GM10266 (cell line): ENCODE measurements at regions not wholly inside any gene's neighbourhood (a gene's known extent, or its start where the extent isn't known, plus 50 kb on each side); places are given as distances from the start of the nearest gene placed in this dataset.

ENCODE experiments used
- DNase-seq: peaks from one replicate; pipeline ENCODE4 v3.0.0; 2012; ENCODE audit errors: extremely low spot score
- TF ChIP-seq, protein P1 (sequence below): IDR thresholded peaks from 2 replicates; pipeline ENCODE4 v1.5.1; 2012; ENCODE audit warnings: mild to moderate bottlenecking, low read depth; ENCODE audit not compliant: control insufficient read depth, insufficient read depth; ENCODE audit errors: missing control alignments

DNA sequence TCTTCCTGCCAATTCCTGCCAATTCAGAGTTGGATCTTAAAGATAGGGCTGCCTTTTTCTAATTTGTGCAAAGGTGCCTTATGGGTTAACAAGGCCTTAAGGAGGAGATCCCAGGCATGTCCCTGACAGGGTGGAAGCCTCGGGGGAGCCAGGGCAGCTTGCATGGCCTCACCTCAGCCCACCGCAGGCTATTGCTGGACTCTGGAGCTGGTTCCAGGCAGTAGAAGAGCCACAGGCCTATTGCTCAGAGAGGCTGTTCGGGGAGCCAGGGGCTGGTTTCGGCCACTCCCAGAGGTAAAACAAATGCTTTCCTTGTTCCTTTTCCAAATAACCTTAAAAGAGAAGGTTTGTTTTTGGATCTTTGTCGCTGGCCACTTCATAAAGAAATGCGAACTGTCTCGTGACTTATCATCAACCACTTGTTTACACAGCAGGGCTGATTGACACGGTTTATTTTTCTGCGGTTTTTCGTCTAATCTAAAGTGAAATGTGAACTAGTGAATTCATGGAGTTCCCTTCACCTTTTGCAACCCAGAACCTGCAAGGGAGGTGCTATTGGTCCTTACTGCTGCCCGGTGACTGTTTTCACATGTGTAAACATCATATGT is 108.6 kb downstream of the APOB start:
- TF ChIP-seq, protein P1, sequence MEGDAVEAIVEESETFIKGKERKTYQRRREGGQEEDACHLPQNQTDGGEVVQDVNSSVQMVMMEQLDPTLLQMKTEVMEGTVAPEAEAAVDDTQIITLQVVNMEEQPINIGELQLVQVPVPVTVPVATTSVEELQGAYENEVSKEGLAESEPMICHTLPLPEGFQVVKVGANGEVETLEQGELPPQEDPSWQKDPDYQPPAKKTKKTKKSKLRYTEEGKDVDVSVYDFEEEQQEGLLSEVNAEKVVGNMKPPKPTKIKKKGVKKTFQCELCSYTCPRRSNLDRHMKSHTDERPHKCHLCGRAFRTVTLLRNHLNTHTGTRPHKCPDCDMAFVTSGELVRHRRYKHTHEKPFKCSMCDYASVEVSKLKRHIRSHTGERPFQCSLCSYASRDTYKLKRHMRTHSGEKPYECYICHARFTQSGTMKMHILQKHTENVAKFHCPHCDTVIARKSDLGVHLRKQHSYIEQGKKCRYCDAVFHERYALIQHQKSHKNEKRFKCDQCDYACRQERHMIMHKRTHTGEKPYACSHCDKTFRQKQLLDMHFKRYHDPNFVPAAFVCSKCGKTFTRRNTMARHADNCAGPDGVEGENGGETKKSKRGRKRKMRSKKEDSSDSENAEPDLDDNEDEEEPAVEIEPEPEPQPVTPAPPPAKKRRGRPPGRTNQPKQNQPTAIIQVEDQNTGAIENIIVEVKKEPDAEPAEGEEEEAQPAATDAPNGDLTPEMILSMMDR = no peak
- no peak for DNase-seq

DNA sequence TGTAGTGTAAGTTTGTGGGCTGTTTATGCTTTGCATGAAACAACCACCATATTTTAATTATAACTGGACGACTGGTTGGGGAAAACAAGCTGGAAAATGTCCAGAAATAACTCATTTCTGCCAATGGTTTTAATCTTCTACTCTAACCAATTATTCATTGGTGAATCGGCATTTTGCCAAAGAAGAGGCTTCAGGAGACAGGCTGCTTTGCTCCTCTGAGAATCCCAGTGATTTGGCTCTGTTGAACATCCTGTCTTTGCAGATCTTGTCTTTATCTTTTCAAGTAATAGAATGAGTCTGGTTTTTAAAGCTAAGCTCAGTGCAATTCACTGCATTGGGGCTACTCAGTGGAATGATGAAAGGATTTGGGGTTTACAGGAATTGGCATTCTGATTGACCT is 109.6 kb downstream of the APOB start:
- no peak for DNase-seq
- TF ChIP-seq, protein P1 = no peak

GRCh38 chr2:20933714-20934113 is 110.2 kb downstream of the APOB start:
- TF ChIP-seq, protein P1 = no peak
- DNase-seq = no peak

DNA sequence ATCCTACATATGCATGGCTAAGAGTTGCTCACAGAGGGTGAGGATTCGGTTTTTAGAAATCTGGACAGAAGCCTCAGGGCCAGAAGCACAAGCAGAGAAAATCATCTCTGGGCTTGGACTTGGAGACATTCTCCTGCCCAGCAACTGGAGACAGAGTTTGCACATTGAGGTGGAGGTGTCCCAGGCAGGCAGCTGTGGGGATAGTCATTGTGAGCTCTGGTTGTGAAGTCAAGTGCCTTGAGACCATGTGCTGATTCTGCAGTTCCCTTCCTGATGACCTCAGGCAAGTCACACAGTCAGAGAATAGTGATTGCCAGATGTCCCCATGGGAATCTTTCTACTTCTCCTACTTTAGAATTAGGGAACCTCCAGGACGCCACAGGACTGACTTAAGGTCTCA is 108.4 kb upstream of the LDAH start:
- DNase-seq = no peak
- TF ChIP-seq, protein P1 = no peak

- no peak for DNase-seq
- TF ChIP-seq, protein P1 = no peak
These were observed 108.0 kb upstream of the LDAH start for GRCh38 chr2:20930928-20931327.

DNA sequence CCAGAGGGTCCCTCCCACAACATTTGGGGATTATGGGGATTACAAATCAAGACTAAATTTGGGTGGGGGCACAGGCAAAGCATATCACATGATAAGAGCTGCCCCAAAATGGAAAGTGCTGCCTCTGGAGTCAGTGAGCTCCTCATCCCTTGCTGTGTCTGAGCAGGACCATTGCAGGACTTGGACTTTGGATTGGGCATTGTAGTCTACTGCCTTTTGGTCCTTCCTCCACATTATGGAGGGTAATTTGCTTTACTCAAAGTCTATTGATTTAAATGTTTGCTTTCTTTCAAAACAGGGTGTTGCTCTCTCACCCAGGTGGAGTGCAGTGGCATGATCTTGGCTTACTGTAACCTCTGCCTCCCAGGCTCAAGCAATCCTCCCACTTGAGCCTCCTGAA is 106.8 kb upstream of the LDAH start:
- DNase-seq = no peak
- TF ChIP-seq, protein P1 = no peak

DNA sequence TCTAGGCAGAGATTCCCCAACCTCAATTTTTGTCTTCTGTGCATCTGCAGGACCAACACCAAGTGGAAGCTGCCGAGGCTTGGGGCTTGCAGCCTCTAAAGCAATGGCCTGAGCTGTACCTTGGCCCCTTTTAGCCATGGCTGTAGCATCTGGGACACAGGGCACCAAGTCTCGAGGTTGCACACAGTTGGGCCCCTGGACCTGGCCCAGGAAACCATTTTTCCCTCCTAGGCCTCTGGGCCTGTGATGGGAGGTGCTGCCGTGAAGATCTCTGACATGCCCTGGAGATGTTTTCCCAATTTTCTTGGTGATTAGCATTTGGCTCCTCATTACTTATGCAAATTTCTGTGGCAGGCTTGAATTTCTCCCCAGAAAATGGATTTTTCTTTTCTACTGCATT is 105.7 kb upstream of the LDAH start:
- no peak for DNase-seq
- TF ChIP-seq, protein P1 = no peak
